ENCODE measurements at regions not wholly inside any gene's neighbourhood (a gene's known extent, or its start where the extent isn't known, plus 50 kb on each side); places are given as distances from the start of the nearest gene placed in this dataset.

- Histone ChIP-seq H3K36me3 (no peaks in the 10 kb centered on the region), H3K9me3 (no peaks in the 10 kb centered on the region), H3K27me3 (no peaks in the 10 kb centered on the region), H3K27ac (no peak overlapping the region), H3K4me1 (no peaks in the 10 kb centered on the region), H3K4me3 (no peak overlapping the region)
- no peak for DNase-seq (ENCODE audit: low spot score in 2 of 2)
- TF ChIP-seq POLR2A (IDR thresholded peaks at IDR 0.05) (no peak), POLR2AphosphoS5 (IDR thresholded peaks at IDR 0.05) (no peak), CTCF (IDR thresholded peaks at IDR 0.05) (no peak)
- intact Hi-C loops (cut with DNase I; ENCODE audit: low total_unique reads), result no loop called here
Observed at GRCh38 chr4:63632858-63633257, 776.4 kb downstream of the TECRL start.

GRCh38 chr4:63620271-63620670 is 789.0 kb downstream of the TECRL start:
- intact Hi-C loops (cut with DNase I; ENCODE audit: low total_unique reads), result no loop called here
- DNase-seq (ENCODE audit: low spot score in 2 of 2), result no peak
- Histone ChIP-seq H3K4me3 (no peak overlapping the region), H3K36me3 (peaks cover 3% of the 10 kb centered on the region), H3K27me3 (no peaks in the 10 kb centered on the region), H3K27ac (no peak overlapping the region), H3K9me3 (no peaks in the 10 kb centered on the region), H3K4me1 (no peaks in the 10 kb centered on the region)
- TF ChIP-seq POLR2A (IDR thresholded peaks at IDR 0.05) (no peak), POLR2AphosphoS5 (IDR thresholded peaks at IDR 0.05) (no peak), CTCF (IDR thresholded peaks at IDR 0.05) (no peak)

GRCh38 chr4:63619771-63620170 is 789.5 kb downstream of the TECRL start:
- peaks cover 3% of the 10 kb centered on the region for H3K36me3 ChIP-seq
- TF ChIP-seq CTCF (IDR thresholded peaks at IDR 0.05), result no peak
- TF ChIP-seq POLR2AphosphoS5 (IDR thresholded peaks at IDR 0.05), result no peak
- TF ChIP-seq POLR2A (IDR thresholded peaks at IDR 0.05), result no peak

GRCh38 chr4:63618883-63619718 is 790.1 kb downstream of the TECRL start:
- H3K27me3 ChIP-seq, result no peaks in the 10 kb centered on the region
- no peaks in the 10 kb centered on the region for H3K4me1 ChIP-seq
- DNase-seq (ENCODE audit: low spot score in 2 of 2), result no peak
- no peak for TF ChIP-seq CTCF (IDR thresholded peaks at IDR 0.05)
- no peak for TF ChIP-seq POLR2AphosphoS5 (IDR thresholded peaks at IDR 0.05)
- no peak for TF ChIP-seq POLR2A (IDR thresholded peaks at IDR 0.05)
- peaks cover 3% of the 10 kb centered on the region for H3K36me3 ChIP-seq
- intact Hi-C loops (cut with DNase I; ENCODE audit: low total_unique reads), result no loop called here
- H3K9me3 ChIP-seq, result no peaks in the 10 kb centered on the region
- no peak overlapping the region for H3K4me3 ChIP-seq
- no peak overlapping the region for H3K27ac ChIP-seq

More at GRCh38 chr4:63619771-63620170, 789.5 kb downstream of the TECRL start:
- Histone ChIP-seq H3K4me3 (no peak overlapping the region), H3K4me1 (no peaks in the 10 kb centered on the region), H3K27ac (no peak overlapping the region), H3K27me3 (no peaks in the 10 kb centered on the region), H3K9me3 (no peaks in the 10 kb centered on the region)
- intact Hi-C loops (cut with DNase I; ENCODE audit: low total_unique reads), result no loop called here
- DNase-seq (ENCODE audit: low spot score in 2 of 2), result no peak

- no peak for TF ChIP-seq POLR2AphosphoS5 (IDR thresholded peaks at IDR 0.05)
- TF ChIP-seq POLR2A (IDR thresholded peaks at IDR 0.05), result no peak
- TF ChIP-seq CTCF (IDR thresholded peaks at IDR 0.05), result no peak
- no peaks in the 10 kb centered on the region for H3K27me3 ChIP-seq
Observed at GRCh38 chr4:63607169-63607872, 801.9 kb downstream of the TECRL start.

More at GRCh38 chr4:63607169-63607872, 801.9 kb downstream of the TECRL start:
- no peak for DNase-seq (ENCODE audit: low spot score in 2 of 2)
- Histone ChIP-seq H3K9me3 (no peaks in the 10 kb centered on the region), H3K4me1 (no peaks in the 10 kb centered on the region), H3K36me3 (peaks cover 4% of the 10 kb centered on the region), H3K4me3 (no peak overlapping the region), H3K27ac (no peak overlapping the region)
- intact Hi-C loops (cut with DNase I; ENCODE audit: low total_unique reads), result no loop called here
